ENCODE measurements at regions not wholly inside any gene's neighbourhood (a gene's known extent, or its start where the extent isn't known, plus 50 kb on each side); places are given as distances from the start of the nearest gene placed in this dataset.

- no peak for DNase-seq
Measured at GRCh38 chr17:12342609-12343435, 322.1 kb downstream of the MAP2K4 start.

GRCh38 chr17:12348476-12348875 lies 317.2 kb upstream of the MYOCD start:
- no peak for DNase-seq
- Histone ChIP-seq H3K27me3 (no peaks in the 10 kb centered on the region), H3K4me3 (no peak overlapping the region), H3K9me3 (no peaks in the 10 kb centered on the region), H3K36me3 (no peaks in the 10 kb centered on the region)

More at GRCh38 chr17:12342609-12343435, 322.1 kb downstream of the MAP2K4 start:
- H3K27me3 ChIP-seq: no peaks in the 10 kb centered on the region
- H3K9me3 ChIP-seq: no peaks in the 10 kb centered on the region
- H3K36me3 ChIP-seq: no peaks in the 10 kb centered on the region
- H3K4me3 ChIP-seq: no peak overlapping the region

GRCh38 chr17:12349297-12349696 lies 316.4 kb upstream of the MYOCD start:
- no peak overlapping the region for H3K4me3 ChIP-seq
- H3K36me3 ChIP-seq: no peaks in the 10 kb centered on the region
- H3K27me3 ChIP-seq: no peaks in the 10 kb centered on the region
- DNase-seq: no peak
- H3K9me3 ChIP-seq: no peaks in the 10 kb centered on the region

- H3K36me3 ChIP-seq: no peaks in the 10 kb centered on the region
- no peak overlapping the region for H3K4me3 ChIP-seq
- DNase-seq: no peak
- no peaks in the 10 kb centered on the region for H3K9me3 ChIP-seq
- H3K27me3 ChIP-seq: no peaks in the 10 kb centered on the region
Measured at GRCh38 chr17:12352127-12352526, 313.6 kb upstream of the MYOCD start.

- DNase-seq: no peak
- no peaks in the 10 kb centered on the region for H3K27me3 ChIP-seq
- H3K9me3 ChIP-seq: no peaks in the 10 kb centered on the region
- H3K4me3 ChIP-seq: no peak overlapping the region
- H3K36me3 ChIP-seq: no peaks in the 10 kb centered on the region
Measured at GRCh38 chr17:12357600-12357999, 308.1 kb upstream of the MYOCD start.

GRCh38 chr17:12358477-12358876 lies 307.2 kb upstream of the MYOCD start:
- DNase-seq: no peak
- no peaks in the 10 kb centered on the region for H3K36me3 ChIP-seq
- no peaks in the 10 kb centered on the region for H3K27me3 ChIP-seq
- H3K9me3 ChIP-seq: no peaks in the 10 kb centered on the region
- H3K4me3 ChIP-seq: no peak overlapping the region

- Histone ChIP-seq H3K27me3 (no peaks in the 10 kb centered on the region), H3K36me3 (no peaks in the 10 kb centered on the region), H3K9me3 (no peaks in the 10 kb centered on the region), H3K4me3 (no peak overlapping the region)
- no peak for DNase-seq
Measured at GRCh38 chr17:12362853-12363455, 302.7 kb upstream of the MYOCD start.

- H3K36me3 ChIP-seq: no peaks in the 10 kb centered on the region
- no peak overlapping the region for H3K4me3 ChIP-seq
- DNase-seq: peak; percentile 68
- H3K9me3 ChIP-seq: no peaks in the 10 kb centered on the region
- no peaks in the 10 kb centered on the region for H3K27me3 ChIP-seq
Measured at GRCh38 chr17:12365805-12366204, 299.9 kb upstream of the MYOCD start.

GRCh38 chr17:12369065-12369464 lies 296.6 kb upstream of the MYOCD start:
- Histone ChIP-seq H3K27me3 (no peaks in the 10 kb centered on the region), H3K36me3 (no peaks in the 10 kb centered on the region), H3K9me3 (no peaks in the 10 kb centered on the region), H3K4me3 (no peak overlapping the region)
- no peak for DNase-seq

GRCh38 chr17:12376276-12376675 lies 289.4 kb upstream of the MYOCD start:
- Histone ChIP-seq H3K9me3 (no peaks in the 10 kb centered on the region), H3K27me3 (no peaks in the 10 kb centered on the region)

GRCh38 chr17:12386225-12386624 lies 279.5 kb upstream of the MYOCD start:
- Histone ChIP-seq H3K9me3 (no peaks in the 10 kb centered on the region), H3K36me3 (no peaks in the 10 kb centered on the region), H3K27me3 (no peaks in the 10 kb centered on the region), H3K4me3 (no peak overlapping the region)
- peak; percentile 9 for DNase-seq

More at GRCh38 chr17:12376276-12376675, 289.4 kb upstream of the MYOCD start:
- Histone ChIP-seq H3K36me3 (no peaks in the 10 kb centered on the region), H3K4me3 (no peak overlapping the region)
- no peak for DNase-seq

GRCh38 chr17:12388226-12388625 lies 277.5 kb upstream of the MYOCD start:
- Histone ChIP-seq H3K36me3 (no peaks in the 10 kb centered on the region), H3K27me3 (no peaks in the 10 kb centered on the region), H3K9me3 (no peaks in the 10 kb centered on the region), H3K4me3 (no peak overlapping the region)
- peak; percentile 54 for DNase-seq

- DNase-seq: no peak
Measured at GRCh38 chr17:12389421-12389820, 276.3 kb upstream of the MYOCD start.

GRCh38 chr17:12390631-12391030 lies 275.1 kb upstream of the MYOCD start:
- DNase-seq: no peak
- Histone ChIP-seq H3K9me3 (no peaks in the 10 kb centered on the region), H3K27me3 (no peaks in the 10 kb centered on the region), H3K4me3 (no peak overlapping the region), H3K36me3 (no peaks in the 10 kb centered on the region)

More at GRCh38 chr17:12389421-12389820, 276.3 kb upstream of the MYOCD start:
- H3K4me3 ChIP-seq: no peak overlapping the region
- H3K9me3 ChIP-seq: no peaks in the 10 kb centered on the region
- H3K27me3 ChIP-seq: no peaks in the 10 kb centered on the region
- H3K36me3 ChIP-seq: no peaks in the 10 kb centered on the region

GRCh38 chr17:12391468-12391867 lies 274.2 kb upstream of the MYOCD start:
- no peak overlapping the region for H3K4me3 ChIP-seq
- no peak for DNase-seq
- H3K27me3 ChIP-seq: no peaks in the 10 kb centered on the region
- no peaks in the 10 kb centered on the region for H3K9me3 ChIP-seq
- H3K36me3 ChIP-seq: no peaks in the 10 kb centered on the region

GRCh38 chr17:12395733-12396354 lies 269.8 kb upstream of the MYOCD start:
- no peaks in the 10 kb centered on the region for H3K27me3 ChIP-seq

GRCh38 chr17:12398441-12399051 lies 267.1 kb upstream of the MYOCD start:
- DNase-seq: no peak

More at GRCh38 chr17:12395733-12396354, 269.8 kb upstream of the MYOCD start:
- H3K9me3 ChIP-seq: no peaks in the 10 kb centered on the region
- no peaks in the 10 kb centered on the region for H3K36me3 ChIP-seq
- no peak overlapping the region for H3K4me3 ChIP-seq
- DNase-seq: peak; percentile 3

More at GRCh38 chr17:12398441-12399051, 267.1 kb upstream of the MYOCD start:
- H3K36me3 ChIP-seq: no peaks in the 10 kb centered on the region
- H3K9me3 ChIP-seq: no peaks in the 10 kb centered on the region
- no peaks in the 10 kb centered on the region for H3K27me3 ChIP-seq
- H3K4me3 ChIP-seq: no peak overlapping the region

Measured in MG63 (cell line).